Heart right ventricle (tissue), 16 donors: ENCODE measurements at regions not wholly inside any gene's neighbourhood (a gene's known extent, or its start where the extent isn't known, plus 50 kb on each side); places are given as distances from the start of the nearest gene placed in this dataset.

ENCODE experiments used
- ATAC-seq, 8 donors: fragments of 200-7000 bp; cut with Tn5 transposase; one replicate each; pipeline ENCODE4 v1.9.1; 2020; ENCODE audit warnings: mild to moderate bottlenecking in 8 of 8, moderate library complexity in 8 of 8, moderate number of reproducible peaks in 1 of 8
- DNase-seq, 2 donors: peaks; one replicate each; pipeline ENCODE4 v3.0.0-alpha.2; 2020
- H3K27ac ChIP-seq, 10 donors: fragments of 200-600 bp; sonication (generic) in 2 of 10; one replicate each; pipeline versions ENCODE4 v1.5.0 to v1.8.0; 2020 to 2022; ENCODE audit warnings: mild to moderate bottlenecking in 3 of 10
- H3K27me3 ChIP-seq, 7 donors: fragments of 200-600 bp; one replicate each; pipeline ENCODE4 v1.8.0; 2021 to 2022; ENCODE audit warnings: mild to moderate bottlenecking in 2 of 7
- H3K36me3 ChIP-seq, 9 donors: fragments of 200-600 bp; sonication (generic) in 1 of 9; one replicate each; pipeline versions ENCODE4 v1.5.0 to v1.8.0; 2020 to 2022; ENCODE audit warnings: mild to moderate bottlenecking in 2 of 9
- H3K4me1 ChIP-seq, 9 donors: fragments of 200-600 bp; sonication (generic) in 1 of 9; one replicate each; pipeline versions ENCODE4 v1.5.0 to v1.8.0; 2020 to 2022; ENCODE audit warnings: mild to moderate bottlenecking in 4 of 9
- H3K4me3 ChIP-seq, 10 donors: fragments of 200-600 bp; sonication (generic) in 2 of 10; one replicate each; pipeline versions ENCODE4 v1.5.0 to v1.8.0; 2020 to 2022; ENCODE audit warnings: mild to moderate bottlenecking in 7 of 10, moderate library complexity in 2 of 10
- H3K9me3 ChIP-seq, 11 donors: fragments of 200-600 bp in 10 of 11; sonication (generic) in 2 of 11; one replicate each; pipeline versions ENCODE4 v1.5.0 to v1.8.0; 2013 to 2022; ENCODE audit warnings: mild to moderate bottlenecking in 2 of 11, control low read depth in 1 of 11, moderate library complexity in 1 of 11
- WGBS, 2 donors: extraction: QIAGEN DNeasy Blood & Tissue Kit; methylation state at CpG; one replicate each; pipeline ENCODE4 v1.1.7; 2013; ENCODE audit warnings: inconsistent platforms in 1 of 2; 5-methylcytosine and 5-hydroxymethylcytosine counted together
- intact Hi-C, 10 donors: fragments of 100-400 bp; cut with DNase I; formaldehyde crosslinking; loops; one replicate each; pipeline versions ENCODE4 v1.11.1 to v1.14.2; 2022
- TF ChIP-seq, protein P1 (sequence below), 9 donors: fragments of 200-600 bp; sonication (generic) in 2 of 9; IDR thresholded peaks; one replicate each; pipeline versions ENCODE4 v1.5.0 to v1.8.0; 2021 to 2022; ENCODE audit warnings: antibody characterized with exemption in 9 of 9, mild to moderate bottlenecking in 5 of 9, moderate library complexity in 1 of 9
- donor health status: Arrhythmogenic right ventricular cardiomyopathy.
- donor health status: ischemic (EF 13 %, LVEDD 7.1; RV severe dilation, severe dysfunction).
- donor health status: healthy with polysubstance abuse.
- donor health status: DM: no; HTN: yes; CAD: no.
- donor health status: DM: no; HTN: no; CAD: no.
- donor health status: ischemic (EF 25% LVEDD 6.9; RV normal size, moderate dysfunction).
- donor health status: ischemic (EF 25% LVEDD 5.7; RV mildly dilated, moderate dysfunction).
- donor health status: healthy.
- donor health status: DM: yes; HTN: yes; CAD: no.
- donor health status: Ischemic cardiomyopathy.
- donor health status: ischemic (EF 35%, LVEDD 5.7; RV mildly dilated, moderate dysfunction).
- donor health status: nonischemic (EF 11% LVEDD 7.7; RV severe dilation, severe dysfunction).
- donor health status: DM: yes; HTN: yes; CAD: no.
- donor health status: PGD.
- donor health status: ischemic (EF 29% LVEDD 5.4; RV normal size, mild dysfunction).
- donor health status: nonischemic (EF 23%, LVEDD 6.1; RV moderate dilation, normal function).

GRCh38 chr3:139835830-139836683 is 98.9 kb upstream of the CLSTN2 start:
- intact Hi-C loops: no loop called here
- DNase-seq: no peak
- Histone ChIP-seq H3K4me3 (no peak overlapping the region), H3K4me1 (peaks cover 0 to 12% (median 9%) of the 10 kb centered on the region in 9 donors), H3K27ac (no peak overlapping the region), H3K9me3 (no peaks in the 10 kb centered on the region), H3K36me3 (no peaks in the 10 kb centered on the region), H3K27me3 (no peaks in the 10 kb centered on the region)
- 77 to 83% methylated on average over 7 of the region's 7 CpGs for WGBS, 2 donors
- TF ChIP-seq, protein P1, sequence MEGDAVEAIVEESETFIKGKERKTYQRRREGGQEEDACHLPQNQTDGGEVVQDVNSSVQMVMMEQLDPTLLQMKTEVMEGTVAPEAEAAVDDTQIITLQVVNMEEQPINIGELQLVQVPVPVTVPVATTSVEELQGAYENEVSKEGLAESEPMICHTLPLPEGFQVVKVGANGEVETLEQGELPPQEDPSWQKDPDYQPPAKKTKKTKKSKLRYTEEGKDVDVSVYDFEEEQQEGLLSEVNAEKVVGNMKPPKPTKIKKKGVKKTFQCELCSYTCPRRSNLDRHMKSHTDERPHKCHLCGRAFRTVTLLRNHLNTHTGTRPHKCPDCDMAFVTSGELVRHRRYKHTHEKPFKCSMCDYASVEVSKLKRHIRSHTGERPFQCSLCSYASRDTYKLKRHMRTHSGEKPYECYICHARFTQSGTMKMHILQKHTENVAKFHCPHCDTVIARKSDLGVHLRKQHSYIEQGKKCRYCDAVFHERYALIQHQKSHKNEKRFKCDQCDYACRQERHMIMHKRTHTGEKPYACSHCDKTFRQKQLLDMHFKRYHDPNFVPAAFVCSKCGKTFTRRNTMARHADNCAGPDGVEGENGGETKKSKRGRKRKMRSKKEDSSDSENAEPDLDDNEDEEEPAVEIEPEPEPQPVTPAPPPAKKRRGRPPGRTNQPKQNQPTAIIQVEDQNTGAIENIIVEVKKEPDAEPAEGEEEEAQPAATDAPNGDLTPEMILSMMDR (IDR thresholded peaks at IDR 0.05): no peak
- peak in 3 of 8 donors; percentile 26 to 29 (median 29) for ATAC-seq

DNA sequence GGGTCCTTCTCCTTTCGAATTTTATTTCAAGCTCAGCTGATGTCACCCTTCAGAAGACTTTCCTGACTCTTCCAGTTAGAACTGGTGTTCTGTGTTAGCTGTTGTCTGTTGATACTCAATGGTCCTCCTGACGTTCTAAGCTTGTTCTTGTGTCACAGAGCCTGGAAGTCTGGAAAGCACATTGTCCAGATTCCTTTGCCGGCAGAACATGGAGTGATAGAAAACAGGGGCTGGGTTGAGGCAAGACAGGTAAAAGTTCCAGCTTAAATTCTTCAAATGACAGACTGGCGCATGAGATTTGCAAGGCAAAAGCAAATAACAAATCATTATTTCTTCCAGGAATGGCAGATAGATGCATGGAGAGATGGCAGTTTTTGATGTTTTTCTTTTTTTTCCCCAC is 102.0 kb upstream of the CLSTN2 start:
- no peaks in the 10 kb centered on the region for H3K27me3 ChIP-seq
- H3K9me3 ChIP-seq: no peaks in the 10 kb centered on the region
- intact Hi-C loops: no loop called here
- H3K4me3 ChIP-seq: no peak overlapping the region
- ATAC-seq (peak in 1 of 8 donors; percentile 24), DNase-seq (no peak)
- H3K4me1 ChIP-seq: peaks cover 0 to 12% (median 8%) of the 10 kb centered on the region in 9 donors
- WGBS, 2 donors: 51 to 56% methylated on average over 4 of the region's 4 CpGs
- no peak overlapping the region for H3K27ac ChIP-seq
- TF ChIP-seq, protein P1 (IDR thresholded peaks at IDR 0.05): no peak
- H3K36me3 ChIP-seq: no peaks in the 10 kb centered on the region

GRCh38 chr3:139830817-139831216 is 104.2 kb upstream of the CLSTN2 start:
- peak; percentile 75 to 93 (median 79) for ATAC-seq
- WGBS, 2 donors: 49 to 57% methylated on average over 11 of the region's 11 CpGs
- Histone ChIP-seq H3K4me3 (no peak overlapping the region), H3K27me3 (no peaks in the 10 kb centered on the region), H3K4me1 (no peaks in the 10 kb centered on the region), H3K27ac (no peak overlapping the region), H3K36me3 (no peaks in the 10 kb centered on the region), H3K9me3 (no peaks in the 10 kb centered on the region)
- TF ChIP-seq, protein P1 (IDR thresholded peaks at IDR 0.05): no peak
- intact Hi-C loops: no loop called here
- peak; percentile 50 to 52 for DNase-seq

- H3K27ac ChIP-seq: no peak overlapping the region
- WGBS, 2 donors: 85% methylated on average over 1 of the region's 1 CpG
- no peaks in the 10 kb centered on the region for H3K27me3 ChIP-seq
- TF ChIP-seq, protein P1 (IDR thresholded peaks at IDR 0.05): no peak
- ATAC-seq (no peak), DNase-seq (no peak)
- H3K4me3 ChIP-seq: no peak overlapping the region
- no peaks in the 10 kb centered on the region for H3K4me1 ChIP-seq
- H3K36me3 ChIP-seq: no peaks in the 10 kb centered on the region
- intact Hi-C loops: no loop called here
- no peaks in the 10 kb centered on the region for H3K9me3 ChIP-seq
Observed at GRCh38 chr3:139827833-139828232, 107.2 kb upstream of the CLSTN2 start.
